T-helper 1 cell treated with Interleukin-12 subunit alpha and Interleukin-12 subunit beta and Interleukin-4 antibody, amounts not matched to agents 30 μg/mL and 1 μg/mL, for 36 hours (primary cell): ENCODE measurements at regions not wholly inside any gene's neighbourhood (a gene's known extent, or its start where the extent isn't known, plus 50 kb on each side); places are given as distances from the start of the nearest gene placed in this dataset.
"Not testable (repeated sequence)": the region's sequence is repeated elsewhere in the genome, so short reads cannot be mapped to it uniquely, and the experiment has no call there.

ENCODE experiments used
- H3K27ac Mint-ChIP-seq: one replicate; pipeline ENCODE4 v1.8.0; 2021; ENCODE audit warnings: mild to moderate bottlenecking, mixed read lengths
- H3K27me3 Mint-ChIP-seq: one replicate; pipeline ENCODE4 v1.8.0; 2021; ENCODE audit warnings: low read depth, mixed read lengths
- H3K36me3 Mint-ChIP-seq: one replicate; pipeline ENCODE4 v1.8.0; 2021; ENCODE audit warnings: low read depth, mixed read lengths
- H3K4me1 Mint-ChIP-seq: one replicate; pipeline ENCODE4 v1.8.0; 2021; ENCODE audit warnings: low read depth, mixed read lengths
- H3K4me3 Mint-ChIP-seq: one replicate; pipeline ENCODE4 v1.8.0; 2021; ENCODE audit warnings: mild to moderate bottlenecking, moderate library complexity, mixed read lengths
- H3K9me3 Mint-ChIP-seq: one replicate; pipeline ENCODE4 v1.8.0; 2021; ENCODE audit warnings: mixed read lengths

GRCh38 chr6:10196090-10196489 is 218.8 kb downstream of the TFAP2A start:
- H3K27me3 Mint-ChIP-seq = no peaks in the 10 kb centered on the region
- no peaks in the 10 kb centered on the region for H3K36me3 Mint-ChIP-seq
- H3K27ac Mint-ChIP-seq = no peak overlapping the region
- no peaks in the 10 kb centered on the region for H3K4me1 Mint-ChIP-seq
- no peak overlapping the region for H3K4me3 Mint-ChIP-seq
- peaks cover 7% of the 10 kb centered on the region for H3K9me3 Mint-ChIP-seq

- H3K4me1 Mint-ChIP-seq = no peaks in the 10 kb centered on the region
- H3K27ac Mint-ChIP-seq = no peak overlapping the region
- no peaks in the 10 kb centered on the region for H3K36me3 Mint-ChIP-seq
- H3K27me3 Mint-ChIP-seq = no peaks in the 10 kb centered on the region
- H3K9me3 Mint-ChIP-seq = peaks cover 2% of the 10 kb centered on the region
- H3K4me3 Mint-ChIP-seq = no peak overlapping the region
Observed at GRCh38 chr6:10194816-10195672, 219.8 kb downstream of the TFAP2A start.

- Mint-ChIP-seq H3K27me3 (no peaks in the 10 kb centered on the region), H3K27ac (no peak overlapping the region), H3K9me3 (no peaks in the 10 kb centered on the region), H3K4me3 (no peak overlapping the region), H3K4me1 (no peaks in the 10 kb centered on the region), H3K36me3 (no peaks in the 10 kb centered on the region)
Observed at GRCh38 chr6:10193321-10193720, 221.6 kb downstream of the TFAP2A start.

GRCh38 chr6:10190042-10190441 is 224.8 kb downstream of the TFAP2A start:
- H3K9me3 Mint-ChIP-seq = no peaks in the 10 kb centered on the region
- no peak overlapping the region for H3K4me3 Mint-ChIP-seq
- H3K27ac Mint-ChIP-seq = no peak overlapping the region
- no peaks in the 10 kb centered on the region for H3K27me3 Mint-ChIP-seq
- no peaks in the 10 kb centered on the region for H3K4me1 Mint-ChIP-seq
- no peaks in the 10 kb centered on the region for H3K36me3 Mint-ChIP-seq

GRCh38 chr6:10184371-10185227 is 230.3 kb downstream of the TFAP2A start:
- H3K9me3 Mint-ChIP-seq = peaks cover 3% of the 10 kb centered on the region
- no peaks in the 10 kb centered on the region for H3K36me3 Mint-ChIP-seq
- no peak overlapping the region for H3K4me3 Mint-ChIP-seq
- H3K27ac Mint-ChIP-seq = no peak overlapping the region
- no peaks in the 10 kb centered on the region for H3K27me3 Mint-ChIP-seq
- H3K4me1 Mint-ChIP-seq = no peaks in the 10 kb centered on the region

GRCh38 chr6:10180138-10181074 is 234.5 kb downstream of the TFAP2A start:
- no peak overlapping the region for H3K27ac Mint-ChIP-seq
- no peak overlapping the region for H3K4me3 Mint-ChIP-seq
- peaks cover 3% of the 10 kb centered on the region for H3K9me3 Mint-ChIP-seq
- no peaks in the 10 kb centered on the region for H3K27me3 Mint-ChIP-seq
- no peaks in the 10 kb centered on the region for H3K36me3 Mint-ChIP-seq
- no peaks in the 10 kb centered on the region for H3K4me1 Mint-ChIP-seq

- Mint-ChIP-seq H3K27ac (no peak overlapping the region), H3K4me1 (no peaks in the 10 kb centered on the region), H3K27me3 (no peaks in the 10 kb centered on the region), H3K4me3 (no peak overlapping the region), H3K9me3 (peaks cover 4% of the 10 kb centered on the region), H3K36me3 (no peaks in the 10 kb centered on the region)
Observed at GRCh38 chr6:10177704-10178103, 237.2 kb downstream of the TFAP2A start.

GRCh38 chr6:10175362-10175761 is 239.5 kb downstream of the TFAP2A start:
- no peaks in the 10 kb centered on the region for H3K36me3 Mint-ChIP-seq
- H3K9me3 Mint-ChIP-seq = peaks cover 9% of the 10 kb centered on the region
- no peaks in the 10 kb centered on the region for H3K4me1 Mint-ChIP-seq
- no peak overlapping the region for H3K4me3 Mint-ChIP-seq
- no peak overlapping the region for H3K27ac Mint-ChIP-seq
- no peaks in the 10 kb centered on the region for H3K27me3 Mint-ChIP-seq

GRCh38 chr6:10174761-10175160 is 240.1 kb downstream of the TFAP2A start:
- Mint-ChIP-seq H3K36me3 (no peaks in the 10 kb centered on the region), H3K9me3 (peaks cover 11% of the 10 kb centered on the region), H3K4me1 (no peaks in the 10 kb centered on the region), H3K27ac (no peak overlapping the region), H3K4me3 (no peak overlapping the region), H3K27me3 (no peaks in the 10 kb centered on the region)

- Mint-ChIP-seq H3K4me1 (no peaks in the 10 kb centered on the region), H3K27ac (no peak overlapping the region)
Observed at GRCh38 chr6:10174056-10174455, 240.8 kb downstream of the TFAP2A start.

GRCh38 chr6:10171706-10172105 is 243.2 kb downstream of the TFAP2A start:
- H3K9me3 Mint-ChIP-seq = peaks cover 11% of the 10 kb centered on the region
- not testable (repeated sequence) for H3K27ac Mint-ChIP-seq, H3K4me3 Mint-ChIP-seq, H3K27me3 Mint-ChIP-seq, H3K36me3 Mint-ChIP-seq, H3K4me1 Mint-ChIP-seq

More at GRCh38 chr6:10174056-10174455, 240.8 kb downstream of the TFAP2A start:
- Mint-ChIP-seq H3K4me3 (no peak overlapping the region), H3K36me3 (no peaks in the 10 kb centered on the region), H3K9me3 (peaks cover 11% of the 10 kb centered on the region), H3K27me3 (no peaks in the 10 kb centered on the region)

- no peak overlapping the region for H3K4me3 Mint-ChIP-seq
- peaks cover 11% of the 10 kb centered on the region for H3K9me3 Mint-ChIP-seq
- no peak overlapping the region for H3K27ac Mint-ChIP-seq
- no peaks in the 10 kb centered on the region for H3K4me1 Mint-ChIP-seq
- H3K27me3 Mint-ChIP-seq = no peaks in the 10 kb centered on the region
- no peaks in the 10 kb centered on the region for H3K36me3 Mint-ChIP-seq
Observed at GRCh38 chr6:10170816-10171215, 244.1 kb downstream of the TFAP2A start.

GRCh38 chr6:10166031-10166430 is 248.8 kb downstream of the TFAP2A start:
- Mint-ChIP-seq H3K9me3 (peaks cover 4% of the 10 kb centered on the region), H3K27ac (no peak overlapping the region), H3K4me3 (no peak overlapping the region), H3K27me3 (no peaks in the 10 kb centered on the region), H3K4me1 (no peaks in the 10 kb centered on the region), H3K36me3 (no peaks in the 10 kb centered on the region)
